GM18498 (cell line): ENCODE measurements at regions not wholly inside any gene's neighbourhood (a gene's known extent, or its start where the extent isn't known, plus 50 kb on each side); places are given as distances from the start of the nearest gene placed in this dataset.

Experiments used
- ATAC-seq: cut with Tn5 transposase; IDR thresholded peaks from one replicate; pipeline ENCODE4 v1.9.1; 2021; ENCODE audit warnings: mild to moderate bottlenecking, moderate library complexity; ENCODE audit not compliant: unreplicated experiment

- no peak for ATAC-seq
Observed at GRCh38 chr15:93146601-93147000, 57.6 kb upstream of the RGMA start.

- ATAC-seq = no peak
Observed at GRCh38 chr15:93146196-93146595, 57.2 kb upstream of the RGMA start.

- ATAC-seq = no peak
Observed at GRCh38 chr15:93144463-93145236, 55.6 kb upstream of the RGMA start.

GRCh38 chr15:93143186-93143585 lies 54.2 kb upstream of the RGMA start:
- no peak for ATAC-seq

GRCh38 chr15:93141371-93141794 lies 52.4 kb upstream of the RGMA start:
- no peak for ATAC-seq

- no peak for ATAC-seq
Observed at GRCh38 chr15:93139436-93139835, 50.4 kb upstream of the RGMA start.

GRCh38 chr15:93138681-93139250 lies 49.8 kb upstream of the RGMA start:
- no peak for ATAC-seq
